Thymus (tissue), 11 donors: ENCODE measurements at regions not wholly inside any gene's neighbourhood (a gene's known extent, or its start where the extent isn't known, plus 50 kb on each side); places are given as distances from the start of the nearest gene placed in this dataset.

Experiments
- DNase-seq, 9 donors: peaks; one replicate each; pipeline ENCODE4 v3.0.0-alpha.2; 2013; ENCODE audit warnings: low spot score in 9 of 9, low read depth in 6 of 9, missing footprints in 1 of 9
- H3K27ac ChIP-seq, 2 donors: one replicate each; pipeline ENCODE4 v1.5.1; 2013; ENCODE audit warnings: control low read depth in 1 of 2, low read depth in 1 of 2, low read length in 1 of 2, mild to moderate bottlenecking in 1 of 2, moderate library complexity in 1 of 2
- H3K27me3 ChIP-seq, 2 donors: one replicate each; pipeline ENCODE4 v1.5.1; 2013; ENCODE audit warnings: low read length in 1 of 2; ENCODE audit not compliant: control insufficient read depth in 2 of 2, insufficient read depth in 1 of 2
- H3K36me3 ChIP-seq, 2 donors: one replicate each; pipeline ENCODE4 v1.5.1; 2013; ENCODE audit warnings: low read length in 1 of 2, mild to moderate bottlenecking in 1 of 2, moderate library complexity in 1 of 2; ENCODE audit not compliant: control insufficient read depth in 2 of 2, insufficient read depth in 2 of 2
- H3K4me1 ChIP-seq, 2 donors: one replicate each; pipeline ENCODE4 v1.5.1; 2013; ENCODE audit warnings: low read length in 2 of 2; ENCODE audit not compliant: control insufficient read depth in 2 of 2, insufficient read depth in 2 of 2
- H3K4me3 ChIP-seq, 2 donors: one replicate each; pipeline ENCODE4 v1.5.1; 2013; ENCODE audit warnings: low read length in 2 of 2, control low read depth in 1 of 2, mild to moderate bottlenecking in 1 of 2
- H3K9me3 ChIP-seq, 2 donors: one replicate each; pipeline ENCODE4 v1.5.1; 2013; ENCODE audit warnings: low read length in 1 of 2, mild to moderate bottlenecking in 1 of 2; ENCODE audit not compliant: control insufficient read depth in 2 of 2, insufficient read depth in 1 of 2
- WGBS: extraction: QIAGEN DNeasy Blood & Tissue Kit; methylation state at CpG from one replicate; pipeline ENCODE4 v1.1.7; 2013; 5-methylcytosine and 5-hydroxymethylcytosine counted together
- donor health status: healthy.

GRCh38 chr3:167151636-167152035 lies 228.5 kb downstream of the ZBBX start:
- no peak for DNase-seq
- no peaks in the 10 kb centered on the region for H3K9me3 ChIP-seq

GRCh38 chr3:167148136-167148535 lies 232.0 kb downstream of the ZBBX start:
- no peaks in the 10 kb centered on the region for H3K36me3 ChIP-seq
- no peaks in the 10 kb centered on the region for H3K9me3 ChIP-seq
- no peak for DNase-seq
- H3K4me3 ChIP-seq: no peak overlapping the region
- H3K4me1 ChIP-seq: no peaks in the 10 kb centered on the region
- H3K27me3 ChIP-seq: no peaks in the 10 kb centered on the region
- WGBS: 92% methylated on average over 4 of the region's 4 CpGs
- no peak overlapping the region for H3K27ac ChIP-seq

More at GRCh38 chr3:167151636-167152035, 228.5 kb downstream of the ZBBX start:
- WGBS: 90% methylated on average over 2 of the region's 2 CpGs
- Histone ChIP-seq H3K36me3 (no peaks in the 10 kb centered on the region), H3K4me1 (no peaks in the 10 kb centered on the region), H3K4me3 (no peak overlapping the region), H3K27ac (no peak overlapping the region), H3K27me3 (no peaks in the 10 kb centered on the region)

- H3K9me3 ChIP-seq: no peaks in the 10 kb centered on the region
- no peaks in the 10 kb centered on the region for H3K36me3 ChIP-seq
- no peak overlapping the region for H3K27ac ChIP-seq
- DNase-seq: no peak
- H3K4me3 ChIP-seq: no peak overlapping the region
- H3K4me1 ChIP-seq: no peaks in the 10 kb centered on the region
- 93% methylated on average over 3 of the region's 3 CpGs for WGBS
- H3K27me3 ChIP-seq: no peaks in the 10 kb centered on the region
Measured at GRCh38 chr3:167146911-167147310, 233.2 kb downstream of the ZBBX start.

- H3K9me3 ChIP-seq: peaks cover 0 to 5% of the 10 kb centered on the region in 2 donors
- H3K27ac ChIP-seq: no peak overlapping the region
- H3K27me3 ChIP-seq: no peaks in the 10 kb centered on the region
- no peaks in the 10 kb centered on the region for H3K4me1 ChIP-seq
- DNase-seq: no peak
- H3K36me3 ChIP-seq: no peaks in the 10 kb centered on the region
- 95% methylated on average over 3 of the region's 3 CpGs for WGBS
- H3K4me3 ChIP-seq: no peak overlapping the region
Measured at GRCh38 chr3:167125612-167126407, 254.3 kb downstream of the ZBBX start.

- peaks cover 0 to 8% of the 10 kb centered on the region in 2 donors for H3K9me3 ChIP-seq
- no peaks in the 10 kb centered on the region for H3K27me3 ChIP-seq
- DNase-seq: no peak
- H3K36me3 ChIP-seq: no peaks in the 10 kb centered on the region
- H3K4me1 ChIP-seq: no peaks in the 10 kb centered on the region
- no peak overlapping the region for H3K4me3 ChIP-seq
- WGBS: 76% methylated on average over 1 of the region's 1 CpG
- no peak overlapping the region for H3K27ac ChIP-seq
Measured at GRCh38 chr3:167120828-167121227, 259.3 kb downstream of the ZBBX start.

- no peak for DNase-seq
- H3K27ac ChIP-seq: no peak overlapping the region
- H3K4me3 ChIP-seq: no peak overlapping the region
- no peaks in the 10 kb centered on the region for H3K27me3 ChIP-seq
- H3K9me3 ChIP-seq: peaks cover 0 to 19% of the 10 kb centered on the region in 2 donors
- WGBS: 97% methylated on average over 32 of the region's 32 CpGs
- H3K36me3 ChIP-seq: no peaks in the 10 kb centered on the region
- no peaks in the 10 kb centered on the region for H3K4me1 ChIP-seq
Measured at GRCh38 chr3:167116120-167116922, 263.8 kb downstream of the ZBBX start.

GRCh38 chr3:167115331-167115934 lies 264.7 kb downstream of the ZBBX start:
- Histone ChIP-seq H3K36me3 (no peaks in the 10 kb centered on the region), H3K4me1 (no peaks in the 10 kb centered on the region), H3K9me3 (peaks cover 0 to 19% of the 10 kb centered on the region in 2 donors), H3K27me3 (no peaks in the 10 kb centered on the region), H3K4me3 (no peak overlapping the region), H3K27ac (no peak overlapping the region)
- WGBS: 96% methylated on average over 11 of the region's 11 CpGs
- no peak for DNase-seq

GRCh38 chr3:167114619-167115018 lies 265.5 kb downstream of the ZBBX start:
- WGBS: 96% methylated on average over 8 of the region's 8 CpGs
- Histone ChIP-seq H3K27ac (no peak overlapping the region), H3K27me3 (no peaks in the 10 kb centered on the region), H3K9me3 (peaks cover 0 to 19% of the 10 kb centered on the region in 2 donors), H3K36me3 (no peaks in the 10 kb centered on the region), H3K4me3 (no peak overlapping the region), H3K4me1 (no peaks in the 10 kb centered on the region)
- no peak for DNase-seq
